ENCODE measurements at regions not wholly inside any gene's neighbourhood (a gene's known extent, or its start where the extent isn't known, plus 50 kb on each side); places are given as distances from the start of the nearest gene placed in this dataset.
"Not testable (repeated sequence)": the region's sequence is repeated elsewhere in the genome, so short reads cannot be mapped to it uniquely, and the experiment has no call there.

GRCh38 chr1:65640046-65640445, 152.6 kb upstream of the PDE4B start:
- Histone ChIP-seq H3K27ac (no peak overlapping the region), H3K9me3 (no peaks in the 10 kb centered on the region), H3K4me1 (no peaks in the 10 kb centered on the region), H3K36me3 (no peaks in the 10 kb centered on the region), H3K4me3 (no peak overlapping the region), H3K27me3 (ENCODE audit: low read depth) (no peaks in the 10 kb centered on the region)
- TF ChIP-seq, protein P1, sequence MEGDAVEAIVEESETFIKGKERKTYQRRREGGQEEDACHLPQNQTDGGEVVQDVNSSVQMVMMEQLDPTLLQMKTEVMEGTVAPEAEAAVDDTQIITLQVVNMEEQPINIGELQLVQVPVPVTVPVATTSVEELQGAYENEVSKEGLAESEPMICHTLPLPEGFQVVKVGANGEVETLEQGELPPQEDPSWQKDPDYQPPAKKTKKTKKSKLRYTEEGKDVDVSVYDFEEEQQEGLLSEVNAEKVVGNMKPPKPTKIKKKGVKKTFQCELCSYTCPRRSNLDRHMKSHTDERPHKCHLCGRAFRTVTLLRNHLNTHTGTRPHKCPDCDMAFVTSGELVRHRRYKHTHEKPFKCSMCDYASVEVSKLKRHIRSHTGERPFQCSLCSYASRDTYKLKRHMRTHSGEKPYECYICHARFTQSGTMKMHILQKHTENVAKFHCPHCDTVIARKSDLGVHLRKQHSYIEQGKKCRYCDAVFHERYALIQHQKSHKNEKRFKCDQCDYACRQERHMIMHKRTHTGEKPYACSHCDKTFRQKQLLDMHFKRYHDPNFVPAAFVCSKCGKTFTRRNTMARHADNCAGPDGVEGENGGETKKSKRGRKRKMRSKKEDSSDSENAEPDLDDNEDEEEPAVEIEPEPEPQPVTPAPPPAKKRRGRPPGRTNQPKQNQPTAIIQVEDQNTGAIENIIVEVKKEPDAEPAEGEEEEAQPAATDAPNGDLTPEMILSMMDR (IDR thresholded peaks at IDR 0.05): no peak
- intact Hi-C loops (cut with DNase I): no loop called here
- no peak for DNase-seq
- ATAC-seq: no peak

GRCh38 chr1:65649185-65649584, 143.5 kb upstream of the PDE4B start:
- H3K4me1 ChIP-seq; H3K4me3 ChIP-seq; H3K27ac ChIP-seq; ATAC-seq; H3K27me3 ChIP-seq (ENCODE audit: low read depth); DNase-seq; intact Hi-C loops (cut with DNase I); H3K36me3 ChIP-seq; H3K9me3 ChIP-seq: not testable (repeated sequence)

DNA sequence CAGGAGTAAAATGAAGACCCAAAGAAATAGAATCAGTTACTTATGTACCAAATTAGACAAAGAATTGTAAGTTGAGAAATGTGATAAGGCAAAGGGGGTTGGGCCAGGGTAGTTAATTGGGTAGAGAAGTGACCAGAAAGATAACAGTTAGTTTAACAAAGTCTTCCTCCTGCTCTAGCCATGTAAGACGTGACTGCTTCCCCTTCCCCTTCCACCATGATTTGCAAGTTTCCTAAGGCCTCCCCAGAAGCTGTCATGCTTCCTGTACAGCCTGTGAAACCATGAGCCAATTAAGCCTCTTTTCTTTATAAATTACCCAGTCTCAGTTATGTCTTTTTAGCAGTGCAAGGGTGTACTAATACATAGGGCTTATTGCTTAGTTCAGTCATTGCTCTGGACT, 142.0 kb upstream of the PDE4B start:
- Histone ChIP-seq H3K4me3 (no peak overlapping the region), H3K27ac (no peak overlapping the region), H3K27me3 (ENCODE audit: low read depth) (no peaks in the 10 kb centered on the region), H3K4me1 (no peaks in the 10 kb centered on the region), H3K9me3 (no peaks in the 10 kb centered on the region), H3K36me3 (no peaks in the 10 kb centered on the region)
- TF ChIP-seq, protein P1 (IDR thresholded peaks at IDR 0.05): no peak
- no peak for DNase-seq
- intact Hi-C loops (cut with DNase I): no loop called here
- ATAC-seq: no peak

GRCh38 chr1:65654526-65654925, 138.2 kb upstream of the PDE4B start:
- not testable (repeated sequence) for ATAC-seq, DNase-seq, H3K27ac ChIP-seq

DNA sequence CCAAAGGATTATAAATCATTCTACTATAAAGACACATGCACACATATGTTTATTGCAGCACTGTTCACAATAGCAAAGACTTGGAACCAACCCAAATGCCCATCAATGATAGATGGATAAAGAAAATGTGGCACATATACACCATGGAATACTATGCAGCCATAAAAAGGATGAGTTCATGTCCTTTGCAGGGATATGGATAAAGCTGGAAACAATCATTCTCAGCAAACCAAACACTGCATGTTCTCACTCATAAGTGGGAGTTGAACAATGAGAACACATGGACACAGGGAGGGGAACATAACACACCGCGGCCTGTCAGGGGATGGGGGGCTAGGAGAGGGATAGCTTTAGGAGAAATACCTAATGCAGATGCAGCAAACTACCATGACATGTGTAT, 135.1 kb upstream of the PDE4B start:
- H3K4me1 ChIP-seq; intact Hi-C loops (cut with DNase I); DNase-seq; H3K9me3 ChIP-seq; H3K27me3 ChIP-seq (ENCODE audit: low read depth); ATAC-seq; H3K4me3 ChIP-seq; H3K27ac ChIP-seq; H3K36me3 ChIP-seq: not testable (repeated sequence)

More at GRCh38 chr1:65654526-65654925, 138.2 kb upstream of the PDE4B start:
- H3K9me3 ChIP-seq; H3K36me3 ChIP-seq; H3K4me3 ChIP-seq; intact Hi-C loops (cut with DNase I); H3K4me1 ChIP-seq; H3K27me3 ChIP-seq (ENCODE audit: low read depth): not testable (repeated sequence)

DNA sequence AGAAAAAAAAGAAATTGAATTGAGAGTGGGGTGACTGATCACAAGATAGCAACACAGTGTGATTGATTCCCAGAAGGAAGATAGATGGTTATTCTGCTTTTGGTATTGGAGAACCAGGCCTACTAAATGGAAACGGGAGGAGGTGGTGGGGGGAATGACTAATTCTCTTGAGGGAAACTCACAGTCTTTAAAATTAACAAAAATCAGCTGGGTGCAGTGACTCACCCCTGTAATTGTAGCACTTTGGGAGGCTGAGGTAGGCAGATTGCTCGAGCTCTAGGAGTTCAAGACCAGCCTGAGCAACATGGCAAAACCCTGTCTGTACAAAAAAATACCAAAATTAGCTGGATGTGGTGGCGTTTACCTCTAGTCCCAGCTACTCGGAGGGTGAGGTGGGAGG, 134.6 kb upstream of the PDE4B start:
- Histone ChIP-seq H3K27ac (no peak overlapping the region), H3K4me1 (no peaks in the 10 kb centered on the region), H3K36me3 (no peaks in the 10 kb centered on the region), H3K27me3 (ENCODE audit: low read depth) (no peaks in the 10 kb centered on the region), H3K4me3 (no peak overlapping the region), H3K9me3 (no peaks in the 10 kb centered on the region)
- TF ChIP-seq, protein P1 (IDR thresholded peaks at IDR 0.05): no peak
- intact Hi-C loops (cut with DNase I): no loop called here
- DNase-seq (no peak), ATAC-seq (no peak)

DNA sequence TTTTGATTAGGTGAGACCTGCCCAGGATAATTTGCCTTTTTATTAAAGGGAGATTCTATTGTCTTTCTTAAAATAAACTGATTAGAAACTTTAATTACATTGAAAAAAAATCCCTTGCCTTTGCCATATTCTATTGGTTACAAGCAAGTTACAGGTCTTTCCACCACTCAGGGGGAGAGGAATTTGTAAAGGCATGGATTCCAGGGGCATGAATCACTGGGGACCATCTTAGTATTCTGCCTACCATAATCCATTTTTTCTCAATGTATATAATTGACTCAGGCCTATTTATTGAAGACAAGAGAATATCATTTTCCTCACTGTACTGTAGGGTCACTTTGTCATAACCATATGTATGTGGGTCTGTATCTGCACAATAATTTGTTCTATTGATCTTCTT, 124.3 kb upstream of the PDE4B start:
- H3K4me1 ChIP-seq: no peaks in the 10 kb centered on the region
- intact Hi-C loops (cut with DNase I): no loop called here
- H3K27ac ChIP-seq: no peak overlapping the region
- H3K4me3 ChIP-seq: no peak overlapping the region
- TF ChIP-seq, protein P1 (IDR thresholded peaks at IDR 0.05): no peak
- no peaks in the 10 kb centered on the region for H3K36me3 ChIP-seq
- no peaks in the 10 kb centered on the region for H3K27me3 ChIP-seq (ENCODE audit: low read depth)
- ATAC-seq (no peak), DNase-seq (no peak)
- no peaks in the 10 kb centered on the region for H3K9me3 ChIP-seq
